IMR-90 (cell line): ENCODE measurements at regions not wholly inside any gene's neighbourhood (a gene's known extent, or its start where the extent isn't known, plus 50 kb on each side); places are given as distances from the start of the nearest gene placed in this dataset.

ENCODE experiments used
- ATAC-seq: fragments of 200-7000 bp; cut with Tn5 transposase; 2 replicates; pipeline ENCODE4 v1.9.1; 2020; ENCODE audit warnings: low read depth, mild to moderate bottlenecking, moderate library complexity
- BruUV-seq: library from RNA; stranded (reverse); fragments of 400-500 nt; replicated peaks from 2 replicates; lab custom pipeline; 2021; lab: Mats Ljungman, UMichigan
- CTCF ChIA-PET: fragments of 300-600 bp; formaldehyde crosslinking; extraction: SDS; loops from one replicate; lab custom pipeline; 2021; ENCODE audit warnings: antibody characterized with exemption; lab: Yijun Ruan, JAX
- POLR2A ChIA-PET: fragments of 300-600 bp; sonication (Branson Sonifier 250); formaldehyde crosslinking; loops from one replicate; lab custom pipeline; 2022; ENCODE audit warnings: antibody characterized with exemption; ENCODE audit not compliant: unreplicated experiment; lab: Charles Lee
- DNase-seq: peaks from one replicate; pipeline ENCODE4 v3.0.0; 2013
- H2AFZ ChIP-seq: replicated peaks from 2 replicates; pipeline ENCODE3; 2013; ENCODE audit warnings: low read length, mild to moderate bottlenecking; ENCODE audit not compliant: poor library complexity
- H2AK5ac ChIP-seq: 2 replicates; pipeline ENCODE4 v1.6.1; 2013; ENCODE audit warnings: low read depth, low read length, inconsistent platforms
- H2AK9ac ChIP-seq: replicated peaks from 2 replicates; pipeline ENCODE3; 2013; ENCODE audit warnings: mild to moderate bottlenecking, low read depth, low read length, moderate library complexity; ENCODE audit not compliant: poor library complexity
- H2BK120ac ChIP-seq: 2 replicates; pipeline ENCODE4 v1.6.1; 2013; ENCODE audit warnings: low read depth, low read length, inconsistent platforms
- H2BK15ac ChIP-seq: 3 replicates; pipeline ENCODE4 v1.6.1; 2013; ENCODE audit warnings: low read depth, low read length, inconsistent platforms
- H2BK20ac ChIP-seq: 2 replicates; pipeline ENCODE4 v1.6.1; 2013; ENCODE audit warnings: low read depth, mild to moderate bottlenecking, inconsistent platforms, low read length, moderate library complexity
- H2BK5ac ChIP-seq: 2 replicates; pipeline ENCODE4 v1.6.1; 2013; ENCODE audit warnings: mild to moderate bottlenecking, low read depth, low read length, inconsistent platforms; ENCODE audit not compliant: poor library complexity, severe bottlenecking
- H3K14ac ChIP-seq: replicated peaks from 2 replicates; pipeline ENCODE4 v1.6.1; 2013; ENCODE audit warnings: low read depth, low read length, inconsistent platforms
- H3K18ac ChIP-seq: 2 replicates; pipeline ENCODE4 v1.6.1; 2013; ENCODE audit warnings: low read depth, low read length, control low read depth
- H3K23ac ChIP-seq: 2 replicates; pipeline ENCODE4 v1.6.1; 2013; ENCODE audit warnings: low read depth, low read length, inconsistent platforms
- H3K27ac ChIP-seq: 2 replicates; pipeline ENCODE4 v1.5.1; 2013; ENCODE audit warnings: mild to moderate bottlenecking, control low read depth, low read length; ENCODE audit not compliant: insufficient read depth
- H3K27me3 ChIP-seq: 2 replicates; pipeline ENCODE4 v1.6.1; 2013; ENCODE audit warnings: low read length; ENCODE audit not compliant: control insufficient read depth, insufficient read depth
- H3K36me3 ChIP-seq: 2 replicates; pipeline ENCODE4 v1.6.1; 2013; ENCODE audit warnings: low read length, mixed read lengths; ENCODE audit not compliant: control insufficient read depth, insufficient read depth
- H3K4ac ChIP-seq: 2 replicates; pipeline ENCODE4 v1.6.1; 2013; ENCODE audit warnings: low read depth, low read length, inconsistent platforms
- H3K4me1 ChIP-seq: 2 replicates; pipeline ENCODE4 v1.6.1; 2013; ENCODE audit warnings: low read length, mixed read lengths; ENCODE audit not compliant: control insufficient read depth, insufficient read depth
- H3K4me2 ChIP-seq: 2 replicates; pipeline ENCODE4 v1.6.1; 2013; ENCODE audit warnings: low read depth, mild to moderate bottlenecking, control low read depth, low read length, moderate library complexity
- H3K4me3 ChIP-seq: 2 replicates; pipeline ENCODE4 v1.5.1; 2013; ENCODE audit warnings: low read depth, mild to moderate bottlenecking, control low read depth, low read length, moderate library complexity; ENCODE audit not compliant: insufficient read depth
- H3K56ac ChIP-seq: 2 replicates; pipeline ENCODE4 v1.6.1; 2013; ENCODE audit warnings: low read length, inconsistent platforms; ENCODE audit not compliant: insufficient read depth; ENCODE audit errors: extremely low read depth
- H3K79me1 ChIP-seq, 2 experiments: 2 replicates each; pipeline ENCODE4 v1.6.1; 2013; ENCODE audit warnings: low read length in 2 of 2, inconsistent platforms in 1 of 2, low read depth in 1 of 2
- H3K9ac ChIP-seq: 2 replicates; pipeline ENCODE4 v1.6.1; 2013; ENCODE audit warnings: low read depth, low read length, control low read depth
- H3K9me1 ChIP-seq: 2 replicates; pipeline ENCODE4 v1.6.1; 2013; ENCODE audit warnings: low read length, inconsistent platforms; ENCODE audit not compliant: insufficient read depth
- H3K9me3 ChIP-seq: 2 replicates; pipeline ENCODE4 v1.6.1; 2013; ENCODE audit warnings: low read length; ENCODE audit not compliant: control insufficient read depth, insufficient read depth
- H4K20me1 ChIP-seq: 2 replicates; pipeline ENCODE4 v1.6.1; 2013; ENCODE audit warnings: low read length, inconsistent platforms; ENCODE audit not compliant: insufficient read depth
- H4K5ac ChIP-seq: 2 replicates; pipeline ENCODE4 v1.6.1; 2013; ENCODE audit warnings: mild to moderate bottlenecking, low read depth, low read length, control low read depth
- H4K8ac ChIP-seq, 2 experiments: 2 replicates each; pipeline ENCODE4 v1.6.1; 2013; ENCODE audit warnings: low read depth in 2 of 2, low read length in 2 of 2, control low read depth in 1 of 2, inconsistent platforms in 1 of 2
- H4K91ac ChIP-seq: 2 replicates; pipeline ENCODE4 v1.6.1; 2013; ENCODE audit warnings: low read depth, low read length, inconsistent platforms; ENCODE audit not compliant: insufficient read depth
- BHLHE40 ChIP-seq: fragments of 150-350 bp; IDR thresholded peaks from 2 replicates; pipeline ENCODE4 v1.6.1; 2016; ENCODE audit warnings: mild to moderate bottlenecking, low read depth, low read length
- CEBPB ChIP-seq: IDR thresholded peaks from 2 replicates; pipeline ENCODE4 v1.6.1; 2012; ENCODE audit warnings: low read depth, low read length, improper control_type of control experiment
- CHD1 ChIP-seq: IDR thresholded peaks from 2 replicates; pipeline ENCODE4 v1.6.1; 2012; ENCODE audit warnings: low read depth, low read length, improper control_type of control experiment
- CTCF ChIP-seq: conservative IDR thresholded peaks from 2 replicates; pipeline ENCODE4 v1.5.1; 2012; ENCODE audit warnings: mild to moderate bottlenecking, low read depth, low read length, improper control_type of control experiment
- ELK1 ChIP-seq: fragments of 150-350 bp; IDR thresholded peaks from 2 replicates; pipeline ENCODE4 v1.6.1; 2016; ENCODE audit warnings: low read depth, mild to moderate bottlenecking, low read length, moderate library complexity, borderline replicate concordance
- FOS ChIP-seq: fragments of 150-350 bp; IDR thresholded peaks from 2 replicates; pipeline ENCODE4 v1.6.1; 2016; ENCODE audit warnings: low read depth, low read length
- MAFK ChIP-seq: IDR thresholded peaks from 2 replicates; pipeline ENCODE4 v1.6.1; 2012; ENCODE audit warnings: low read depth, low read length, improper control_type of control experiment
- MAZ ChIP-seq: IDR thresholded peaks from 2 replicates; pipeline ENCODE4 v1.6.1; 2012; ENCODE audit warnings: low read depth, mild to moderate bottlenecking, low read length, improper control_type of control experiment, moderate library complexity, borderline replicate concordance
- MXI1 ChIP-seq: IDR thresholded peaks from 2 replicates; pipeline ENCODE4 v1.6.1; 2012; ENCODE audit warnings: low read depth, mild to moderate bottlenecking, low read length, moderate library complexity, borderline replicate concordance
- NFE2L2 ChIP-seq: fragments of 150-350 bp; IDR thresholded peaks from 2 replicates; pipeline ENCODE4 v1.6.1; 2016; ENCODE audit warnings: low read depth, mild to moderate bottlenecking, low read length
- POLR2A ChIP-seq: IDR thresholded peaks from 2 replicates; pipeline ENCODE4 v1.6.1; 2012; ENCODE audit warnings: mild to moderate bottlenecking, low read depth, low read length
- RAD21 ChIP-seq: IDR thresholded peaks from 2 replicates; pipeline ENCODE4 v1.6.1; 2012; ENCODE audit warnings: low read length, improper control_type of control experiment
- RCOR1 ChIP-seq: IDR thresholded peaks from 2 replicates; pipeline ENCODE4 v1.6.1; 2012; ENCODE audit warnings: mild to moderate bottlenecking, low read length, improper control_type of control experiment; ENCODE audit not compliant: insufficient replicate concordance
- RFX5 ChIP-seq: IDR thresholded peaks from 2 replicates; pipeline ENCODE4 v1.8.0; 2012; ENCODE audit warnings: low read depth, mild to moderate bottlenecking, low read length, moderate library complexity
- SMC3 ChIP-seq: fragments of 150-350 bp; IDR thresholded peaks from 2 replicates; pipeline ENCODE4 v1.6.1; 2016; ENCODE audit warnings: low read depth, mild to moderate bottlenecking, antibody characterized with exemption, low read length, moderate library complexity
- WGBS, 2 experiments: methylation state at CpG; one replicate each; pipeline versions ENCODE4 v1.1.5 to v1.1.7; 2013; ENCODE audit warnings: missing lambda C conversion rate in 2 of 2; ENCODE audit not compliant: insufficient read length in 1 of 2; ENCODE audit errors: extremely low coverage in 2 of 2; 5-methylcytosine and 5-hydroxymethylcytosine counted together
- dilution Hi-C: fragments of 300-500 bp; cut with HindIII; formaldehyde crosslinking; loops from one replicate; pipeline ENCODE4 v1.14.3; 2018; ENCODE audit warnings: low sequenced_read_pairs; ENCODE audit not compliant: unreplicated experiment
- in situ Hi-C: fragments of 300-500 bp; cut with MboI; formaldehyde crosslinking; loops from 3 replicates; pipeline ENCODE4 v1.14.3; 2019; ENCODE audit warnings: low sequenced_read_pairs, inconsistent platforms, mixed read lengths
- intact Hi-C: fragments of 100-400 bp; cut with micrococcal nuclease; formaldehyde crosslinking; loops from 2 replicates; pipeline ENCODE4 v1.10.0; 2022
- TF ChIP-seq, protein P1 (sequence below): fragments of 150-350 bp; IDR thresholded peaks from 2 replicates; pipeline ENCODE4 v1.6.1; 2017; ENCODE audit warnings: mild to moderate bottlenecking, antibody characterized with exemption, low read length, low read depth

- H3K79me1 ChIP-seq: no peaks in the 10 kb centered on the region
- TF ChIP-seq CHD1 (no peak), RFX5 (no peak), MAFK (no peak), MXI1 (no peak), CEBPB (no peak), MAZ (no peak), ELK1 (no peak), NFE2L2 (no peak), CTCF (no peak), RAD21 (no peak), SMC3 (no peak), BHLHE40 (no peak), RCOR1 (no peak), FOS (no peak), POLR2A (no peak)
- TF ChIP-seq, protein P1, sequence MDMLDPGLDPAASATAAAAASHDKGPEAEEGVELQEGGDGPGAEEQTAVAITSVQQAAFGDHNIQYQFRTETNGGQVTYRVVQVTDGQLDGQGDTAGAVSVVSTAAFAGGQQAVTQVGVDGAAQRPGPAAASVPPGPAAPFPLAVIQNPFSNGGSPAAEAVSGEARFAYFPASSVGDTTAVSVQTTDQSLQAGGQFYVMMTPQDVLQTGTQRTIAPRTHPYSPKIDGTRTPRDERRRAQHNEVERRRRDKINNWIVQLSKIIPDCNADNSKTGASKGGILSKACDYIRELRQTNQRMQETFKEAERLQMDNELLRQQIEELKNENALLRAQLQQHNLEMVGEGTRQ: no peak
- no peak overlapping the region for H3K9ac ChIP-seq
- no peak overlapping the region for H3K27ac ChIP-seq
- dilution Hi-C loops: no loop called here
- H3K56ac ChIP-seq: no peak overlapping the region
- H3K4me1 ChIP-seq: peaks cover 7% of the 10 kb centered on the region; the same call in 1 of the 2 replicates
- no peak overlapping the region for H4K5ac ChIP-seq
- no CpG with 5 or more reads among the region's 2 CpGs for WGBS, 2 experiments
- no peak overlapping the region for H2BK5ac ChIP-seq
- H2BK120ac ChIP-seq: no peak overlapping the region
- H3K9me1 ChIP-seq: 0 out of 2 replicates have a peak, but pooled peaks cover 8% of the 10 kb centered on the region
- intact Hi-C loops: loop anchor here (2.0 kb wide), 3 partner anchors 67 to 575 kb away; no protein-coding TSS in a partner anchor
- POLR2A ChIA-PET: no interaction called here
- no peaks in the 10 kb centered on the region for H4K20me1 ChIP-seq
- ATAC-seq (no peak), DNase-seq (no peak)
- no peaks in the 10 kb centered on the region for H3K9me3 ChIP-seq
- no peaks in the 10 kb centered on the region for H3K36me3 ChIP-seq
- no peak overlapping the region for H3K14ac ChIP-seq
- CTCF ChIA-PET: no interaction called here
- H2AK9ac ChIP-seq: no peak overlapping the region
- in situ Hi-C loops: loop anchor here (10.0 kb wide), 1 partner anchor 91 kb away; the partner anchor contains the start of gene TMPO
- no TSS peak for BruUV-seq
- no peaks in the 10 kb centered on the region; the same call in 1 of the 2 replicates for H3K27me3 ChIP-seq
- no peak overlapping the region for H2BK15ac ChIP-seq
- no peak overlapping the region for H3K4ac ChIP-seq
- H2BK20ac ChIP-seq: no peak overlapping the region
- no peak overlapping the region for H3K23ac ChIP-seq
- H4K8ac ChIP-seq: no peak overlapping the region
- no peak overlapping the region for H3K18ac ChIP-seq
- H2AK5ac ChIP-seq: no peak overlapping the region
- no peak overlapping the region for H3K4me3 ChIP-seq
- H3K4me2 ChIP-seq: no peak overlapping the region
- no peak overlapping the region for H4K91ac ChIP-seq
- no peak overlapping the region for H2AFZ ChIP-seq
Observed at GRCh38 chr12:98423963-98424362, 91.4 kb upstream of the TMPO start.
